ENCODE measurements at regions not wholly inside any gene's neighbourhood (a gene's known extent, or its start where the extent isn't known, plus 50 kb on each side); places are given as distances from the start of the nearest gene placed in this dataset.
"Not testable (repeated sequence)": the region's sequence is repeated elsewhere in the genome, so short reads cannot be mapped to it uniquely, and the experiment has no call there.

- TF ChIP-seq, protein P1, sequence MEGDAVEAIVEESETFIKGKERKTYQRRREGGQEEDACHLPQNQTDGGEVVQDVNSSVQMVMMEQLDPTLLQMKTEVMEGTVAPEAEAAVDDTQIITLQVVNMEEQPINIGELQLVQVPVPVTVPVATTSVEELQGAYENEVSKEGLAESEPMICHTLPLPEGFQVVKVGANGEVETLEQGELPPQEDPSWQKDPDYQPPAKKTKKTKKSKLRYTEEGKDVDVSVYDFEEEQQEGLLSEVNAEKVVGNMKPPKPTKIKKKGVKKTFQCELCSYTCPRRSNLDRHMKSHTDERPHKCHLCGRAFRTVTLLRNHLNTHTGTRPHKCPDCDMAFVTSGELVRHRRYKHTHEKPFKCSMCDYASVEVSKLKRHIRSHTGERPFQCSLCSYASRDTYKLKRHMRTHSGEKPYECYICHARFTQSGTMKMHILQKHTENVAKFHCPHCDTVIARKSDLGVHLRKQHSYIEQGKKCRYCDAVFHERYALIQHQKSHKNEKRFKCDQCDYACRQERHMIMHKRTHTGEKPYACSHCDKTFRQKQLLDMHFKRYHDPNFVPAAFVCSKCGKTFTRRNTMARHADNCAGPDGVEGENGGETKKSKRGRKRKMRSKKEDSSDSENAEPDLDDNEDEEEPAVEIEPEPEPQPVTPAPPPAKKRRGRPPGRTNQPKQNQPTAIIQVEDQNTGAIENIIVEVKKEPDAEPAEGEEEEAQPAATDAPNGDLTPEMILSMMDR (IDR thresholded peaks at IDR 0.05; ENCODE audit: control extremely low read depth, extremely low read depth, low read depth, missing control alignments) = no peak
- CTCF ChIA-PET = no interaction called here
Measured at GRCh38 chrX:144616317-144616716, 631.0 kb upstream of the SPANXN1 start.

DNA sequence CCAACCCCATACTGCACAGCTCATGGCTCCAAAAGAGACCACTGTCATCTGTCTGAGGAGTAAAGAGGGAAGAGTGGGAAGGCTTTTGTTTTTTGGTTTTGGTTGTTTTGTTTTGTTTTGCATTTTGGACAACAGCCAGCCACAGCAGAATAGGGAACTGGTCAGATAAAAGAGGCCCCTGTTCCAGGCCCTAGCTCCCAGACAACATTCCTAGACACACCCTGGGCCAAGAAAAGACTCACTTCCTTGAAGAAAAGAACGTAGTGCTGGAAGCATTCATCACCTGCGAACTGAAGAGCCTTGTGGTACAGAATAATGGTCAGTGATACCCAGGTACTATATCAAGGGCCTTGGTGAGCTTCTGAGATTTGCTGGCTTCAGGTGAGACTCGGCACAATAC, 619.4 kb upstream of the SPANXN1 start:
- TF ChIP-seq, protein P1 (IDR thresholded peaks at IDR 0.05; ENCODE audit: control extremely low read depth, extremely low read depth, low read depth, missing control alignments) = no peak
- ChIA-PET POLR2A (no interaction called here), CTCF (no interaction called here)
- DNase-seq (ENCODE audit: extremely low spot score) = no peak

More at GRCh38 chrX:144616317-144616716, 631.0 kb upstream of the SPANXN1 start:
- no peak for DNase-seq (ENCODE audit: extremely low spot score)
- POLR2A ChIA-PET = no interaction called here

DNA sequence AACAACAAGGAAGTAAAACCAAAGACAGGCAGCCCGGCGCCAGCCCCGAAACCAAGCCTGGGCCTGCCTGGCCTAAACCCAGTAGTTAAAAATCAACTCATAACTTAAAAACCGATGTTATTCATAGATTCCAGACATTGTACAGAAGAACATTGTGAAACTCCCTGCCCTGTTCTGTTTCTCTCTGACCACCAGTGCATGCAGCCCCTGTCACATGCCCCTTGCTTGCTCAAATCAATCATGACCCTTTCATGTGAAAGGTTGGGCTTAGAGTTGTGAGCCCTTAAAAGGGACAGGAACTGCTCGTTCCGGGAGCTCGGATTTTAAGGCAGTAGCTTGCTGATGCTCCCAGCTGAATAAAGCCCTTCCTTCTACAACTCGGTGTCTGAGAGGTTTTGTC, 612.9 kb upstream of the SPANXN1 start:
- CTCF ChIA-PET; POLR2A ChIA-PET; DNase-seq (ENCODE audit: extremely low spot score): not testable (repeated sequence)

DNA sequence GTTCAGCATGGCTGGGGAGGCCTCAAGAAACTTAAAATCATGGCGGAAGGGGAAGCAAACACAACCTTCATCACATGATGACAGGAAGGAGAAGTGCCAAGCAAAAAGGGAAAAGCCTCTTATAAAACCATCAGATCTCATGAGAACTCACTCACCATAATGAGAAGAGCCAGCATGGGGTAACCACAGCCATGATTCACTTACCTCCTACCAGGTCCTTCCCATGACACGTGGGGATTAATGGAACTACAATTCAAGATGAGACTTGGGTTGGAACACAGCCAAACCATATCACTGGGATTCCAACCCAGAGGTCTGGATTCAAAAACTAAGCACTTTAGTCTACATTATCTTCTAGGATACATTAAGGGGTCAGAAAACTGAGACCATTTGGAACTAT, 609.6 kb upstream of the SPANXN1 start:
- no peak for DNase-seq (ENCODE audit: extremely low spot score)
- ChIA-PET CTCF (no interaction called here), POLR2A (no interaction called here)
- TF ChIP-seq, protein P1 (IDR thresholded peaks at IDR 0.05; ENCODE audit: control extremely low read depth, extremely low read depth, low read depth, missing control alignments) = no peak

GRCh38 chrX:144648788-144649187, 598.5 kb upstream of the SPANXN1 start:
- no peak for DNase-seq (ENCODE audit: extremely low spot score)
- TF ChIP-seq, protein P1 (IDR thresholded peaks at IDR 0.05; ENCODE audit: control extremely low read depth, extremely low read depth, low read depth, missing control alignments) = no peak
- POLR2A ChIA-PET = no interaction called here
- CTCF ChIA-PET = no interaction called here

- DNase-seq (ENCODE audit: extremely low spot score) = no peak
- POLR2A ChIA-PET = no interaction called here
- CTCF ChIA-PET = no interaction called here
- TF ChIP-seq, protein P1 (IDR thresholded peaks at IDR 0.05; ENCODE audit: control extremely low read depth, extremely low read depth, low read depth, missing control alignments) = no peak
Measured at GRCh38 chrX:144681501-144681900, 565.8 kb upstream of the SPANXN1 start.

DNA sequence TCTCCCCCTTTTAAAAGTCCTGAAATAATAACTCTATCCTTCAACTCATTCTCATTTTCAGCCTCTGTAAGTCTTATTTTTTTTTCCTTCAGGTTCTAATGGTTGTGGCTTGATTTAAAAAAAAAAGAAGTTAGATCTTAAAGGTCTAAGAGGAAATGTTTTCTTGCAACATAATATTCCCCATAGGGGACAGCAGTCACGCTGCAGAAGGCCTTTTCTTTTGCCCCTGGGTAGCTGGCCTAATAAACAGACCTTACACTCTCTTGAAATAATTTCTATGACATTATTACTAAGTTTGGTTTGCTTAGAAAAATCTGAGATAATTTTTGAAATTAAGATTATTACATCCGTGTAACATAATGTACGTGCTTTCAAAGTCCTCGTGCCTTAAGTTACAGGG, 564.1 kb upstream of the SPANXN1 start:
- DNase-seq (ENCODE audit: extremely low spot score) = no peak
- TF ChIP-seq, protein P1 (IDR thresholded peaks at IDR 0.05; ENCODE audit: control extremely low read depth, extremely low read depth, low read depth, missing control alignments) = no peak
- POLR2A ChIA-PET = no interaction called here
- CTCF ChIA-PET = no interaction called here

Measured in GM10248 (cell line).